ENCODE measurements at regions not wholly inside any gene's neighbourhood (a gene's known extent, or its start where the extent isn't known, plus 50 kb on each side); places are given as distances from the start of the nearest gene placed in this dataset.

DNA sequence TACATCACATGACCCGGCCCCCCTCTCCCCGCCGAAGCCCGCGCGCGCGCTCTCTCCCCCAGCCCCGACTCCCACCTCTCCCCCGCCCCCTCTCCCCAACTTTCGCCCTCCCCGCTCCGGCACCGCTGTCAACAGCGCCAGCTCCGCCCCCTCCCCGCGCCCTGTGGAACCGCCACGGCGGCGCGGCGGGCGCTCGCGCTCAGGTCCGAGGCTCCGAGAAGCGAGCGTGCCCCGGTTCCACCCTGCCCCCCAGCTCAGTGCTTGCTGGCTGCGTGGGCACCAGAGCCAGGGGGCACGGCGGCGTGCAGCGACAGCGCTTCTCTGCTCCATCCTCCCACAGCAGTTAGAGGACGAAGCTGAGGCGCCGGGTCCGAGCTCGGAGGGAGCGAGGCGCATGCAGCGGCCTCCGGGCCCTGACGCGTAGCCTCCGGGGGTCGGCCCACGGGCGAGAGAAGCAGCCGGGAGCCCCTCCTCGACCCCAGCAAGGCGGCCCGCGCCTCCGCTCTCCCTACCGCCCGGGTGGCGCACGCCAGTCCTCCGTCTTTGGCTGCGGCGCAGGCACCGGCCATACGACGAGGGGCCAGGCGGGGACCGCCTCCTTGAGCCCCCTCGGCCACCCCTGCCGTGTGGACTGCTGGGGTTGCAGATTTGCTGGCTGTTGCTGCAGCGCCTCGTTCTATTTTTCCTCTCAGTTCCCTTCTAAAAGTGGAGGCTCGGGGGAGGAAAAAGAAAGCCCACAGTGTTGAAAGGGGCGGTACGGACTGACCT, 109.5 kb downstream of the KCNRG start:
- intact Hi-C loops (cut with micrococcal nuclease), result loop anchor here (1.0 to 10.0 kb wide), 7 partner anchors 42 to 1700 kb away; partner anchors contain the start of genes KPNA3, SPRYD7 and TRIM13
- H3K36me3 Mint-ChIP-seq, result peaks cover 2% of the 10 kb centered on the region
- no peaks in the 10 kb centered on the region for H3K9me3 Mint-ChIP-seq
- H3K4me1 Mint-ChIP-seq (ENCODE audit: low read depth), result peaks cover 63% of the 10 kb centered on the region
- peak overlapping the region; percentile 87 for H3K27ac Mint-ChIP-seq
- ChIA-PET CTCF (interaction anchor here (0.7 to 4.0 kb wide), 6 partner anchors 23 to 128 kb away, joined by 3 to 36 read pairs (median 6); partner anchors contain the start of gene TRIM13), POLR2A (interaction anchor here (0.9 to 11.0 kb wide), 11 partner anchors 9 to 242 kb away, joined by 3 to 132 read pairs (median 8); partner anchors contain the start of gene TRIM13)
- DNase-seq, result peak; percentile 95
- H3K27me3 Mint-ChIP-seq, result peaks cover 16% of the 10 kb centered on the region
- peak overlapping the region; percentile 81 for H3K4me3 Mint-ChIP-seq

DNA sequence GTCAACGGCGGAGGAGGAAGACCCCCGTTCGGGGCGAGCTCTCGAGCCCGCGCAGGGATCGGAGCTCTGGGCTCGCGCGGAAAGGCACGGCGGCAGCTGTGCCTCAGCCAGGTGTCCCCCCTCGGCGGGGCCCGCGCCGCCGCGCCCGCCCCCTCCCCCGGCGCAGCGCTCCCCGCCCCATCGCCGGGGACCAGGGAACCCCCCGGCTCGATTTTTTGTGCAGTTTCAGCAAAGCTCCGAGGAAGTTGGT, 110.0 kb downstream of the KCNRG start:
- POLR2A ChIA-PET, result interaction anchor here (0.9 to 11.0 kb wide), 10 partner anchors 10 to 241 kb away, joined by 3 to 132 read pairs (median 10); partner anchors contain the start of gene TRIM13
- no peak for DNase-seq
- intact Hi-C loops (cut with micrococcal nuclease), result loop anchor here (1.0 to 10.0 kb wide), 4 partner anchors 332 to 1700 kb away; partner anchors contain the start of gene KPNA3
- CTCF ChIA-PET, result interaction anchor here (1.1 to 4.0 kb wide), 4 partner anchors 41 to 128 kb away, joined by 3 to 36 read pairs (median 14); partner anchors contain the start of gene TRIM13
- H3K27me3 Mint-ChIP-seq, result peaks cover 21% of the 10 kb centered on the region
- peak overlapping the region; percentile 87 for H3K27ac Mint-ChIP-seq
- peak overlapping the region; percentile 81 for H3K4me3 Mint-ChIP-seq
- peaks cover 67% of the 10 kb centered on the region for H3K4me1 Mint-ChIP-seq (ENCODE audit: low read depth)
- H3K36me3 Mint-ChIP-seq, result peaks cover 2% of the 10 kb centered on the region
- no peaks in the 10 kb centered on the region for H3K9me3 Mint-ChIP-seq

DNA sequence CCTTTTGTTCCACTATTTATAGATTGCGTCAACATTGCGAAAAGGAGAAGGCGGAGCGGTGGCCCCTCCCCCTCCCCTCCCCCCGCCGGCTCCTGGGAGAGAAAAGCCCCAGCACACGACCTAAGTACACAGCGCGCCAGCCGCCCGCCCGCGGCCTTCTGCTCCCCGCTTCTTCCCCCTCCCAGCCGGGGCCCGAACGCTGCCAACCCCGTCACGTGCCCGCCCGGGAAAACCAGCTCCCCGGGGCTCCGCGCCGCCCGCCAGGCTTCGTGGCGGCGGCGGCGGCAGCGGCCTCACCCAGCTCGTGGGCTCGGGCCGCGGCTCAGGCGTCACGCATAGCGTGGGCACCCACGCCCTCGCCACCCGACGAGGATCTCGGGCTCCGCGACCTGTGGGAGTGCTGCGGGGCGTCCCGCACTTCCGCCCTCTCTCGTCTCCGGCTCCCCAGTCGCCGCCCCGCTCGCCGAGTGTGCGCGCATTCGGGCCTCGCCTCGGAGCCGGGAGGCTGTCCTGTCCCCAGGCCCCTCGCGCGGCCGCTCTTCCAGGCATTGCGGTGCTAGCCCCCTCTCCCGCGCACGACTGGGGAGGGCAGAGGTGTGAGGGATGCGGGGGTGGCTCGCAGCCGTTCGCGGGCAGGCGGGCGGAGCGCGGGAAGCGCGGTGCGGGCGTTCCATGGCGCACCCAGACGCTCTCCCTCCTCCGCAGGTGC, 110.5 kb downstream of the KCNRG start:
- Mint-ChIP-seq H3K27ac (peak overlapping the region; percentile 87), H3K4me1 (ENCODE audit: low read depth) (peaks cover 68% of the 10 kb centered on the region), H3K4me3 (peak overlapping the region; percentile 81)

DNA sequence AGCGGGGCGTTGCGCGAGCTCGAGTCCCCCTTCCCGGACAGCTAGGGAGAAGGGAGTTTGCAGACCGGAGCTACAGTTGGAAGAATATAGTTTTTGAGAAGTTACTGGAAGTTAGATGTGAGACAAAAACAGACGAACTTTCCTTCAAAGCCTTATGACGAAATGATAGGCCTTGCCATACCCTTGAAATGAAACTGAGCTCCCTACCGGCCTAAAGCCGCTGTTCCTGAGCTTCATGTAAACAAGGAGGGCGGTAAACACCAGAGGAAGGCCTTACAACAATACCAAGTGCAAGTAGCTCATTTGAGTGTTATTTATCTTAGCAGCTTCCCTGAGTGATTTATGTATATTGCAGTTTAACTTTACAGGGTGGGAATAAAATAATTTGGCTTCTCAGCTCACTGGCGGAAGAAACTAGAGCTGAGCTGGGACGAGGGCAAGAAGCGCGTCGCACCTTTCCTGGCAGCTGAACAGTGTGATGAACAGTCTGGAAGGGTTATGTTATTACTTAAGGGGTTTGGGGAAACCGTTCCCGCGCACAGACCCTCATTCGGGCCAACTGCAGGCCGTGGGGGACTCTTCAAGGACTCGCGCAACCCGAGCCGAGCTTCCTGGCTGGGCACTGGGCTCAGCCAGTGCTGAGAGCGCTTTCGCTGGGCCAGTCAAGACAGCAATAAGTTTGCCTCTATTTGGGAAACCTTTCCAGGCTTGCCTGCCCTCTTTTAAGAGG, 111.2 kb downstream of the KCNRG start:
- Mint-ChIP-seq H3K36me3 (peaks cover 2% of the 10 kb centered on the region), H3K27me3 (peaks cover 29% of the 10 kb centered on the region), H3K4me1 (ENCODE audit: low read depth) (peaks cover 70% of the 10 kb centered on the region), H3K27ac (peak overlapping the region; percentile 85), H3K4me3 (peak overlapping the region; percentile 74), H3K9me3 (no peaks in the 10 kb centered on the region)
- intact Hi-C loops (cut with micrococcal nuclease), result loop anchor here (10.0 kb wide), 1 partner anchor 1698 kb away; no protein-coding TSS in a partner anchor
- no peak for DNase-seq
- ChIA-PET POLR2A (interaction anchor here (0.6 to 11.0 kb wide), 8 partner anchors 11 to 240 kb away, joined by 3 to 132 read pairs (median 12); partner anchors contain the start of gene TRIM13), CTCF (interaction anchor here (0.6 to 4.0 kb wide), 7 partner anchors 39 to 183 kb away, joined by 3 to 36 read pairs (median 5); partner anchors contain the start of gene TRIM13)

More for the DNA sequence above, 110.5 kb downstream of the KCNRG start:
- peaks cover 22% of the 10 kb centered on the region for H3K27me3 Mint-ChIP-seq
- ChIA-PET POLR2A (interaction anchor here (0.9 to 11.0 kb wide), 11 partner anchors 10 to 241 kb away, joined by 3 to 132 read pairs (median 8); partner anchors contain the start of gene TRIM13), CTCF (interaction anchor here (0.7 to 4.0 kb wide), 7 partner anchors 38 to 129 kb away, joined by 4 to 36 read pairs (median 6); partner anchors contain the start of gene TRIM13)
- no peaks in the 10 kb centered on the region for H3K9me3 Mint-ChIP-seq
- intact Hi-C loops (cut with micrococcal nuclease), result loop anchor here (1.0 to 10.0 kb wide), 4 partner anchors 333 to 1699 kb away; partner anchors contain the start of gene KPNA3
- H3K36me3 Mint-ChIP-seq, result peaks cover 2% of the 10 kb centered on the region
- DNase-seq, result peak; percentile 90

DNA sequence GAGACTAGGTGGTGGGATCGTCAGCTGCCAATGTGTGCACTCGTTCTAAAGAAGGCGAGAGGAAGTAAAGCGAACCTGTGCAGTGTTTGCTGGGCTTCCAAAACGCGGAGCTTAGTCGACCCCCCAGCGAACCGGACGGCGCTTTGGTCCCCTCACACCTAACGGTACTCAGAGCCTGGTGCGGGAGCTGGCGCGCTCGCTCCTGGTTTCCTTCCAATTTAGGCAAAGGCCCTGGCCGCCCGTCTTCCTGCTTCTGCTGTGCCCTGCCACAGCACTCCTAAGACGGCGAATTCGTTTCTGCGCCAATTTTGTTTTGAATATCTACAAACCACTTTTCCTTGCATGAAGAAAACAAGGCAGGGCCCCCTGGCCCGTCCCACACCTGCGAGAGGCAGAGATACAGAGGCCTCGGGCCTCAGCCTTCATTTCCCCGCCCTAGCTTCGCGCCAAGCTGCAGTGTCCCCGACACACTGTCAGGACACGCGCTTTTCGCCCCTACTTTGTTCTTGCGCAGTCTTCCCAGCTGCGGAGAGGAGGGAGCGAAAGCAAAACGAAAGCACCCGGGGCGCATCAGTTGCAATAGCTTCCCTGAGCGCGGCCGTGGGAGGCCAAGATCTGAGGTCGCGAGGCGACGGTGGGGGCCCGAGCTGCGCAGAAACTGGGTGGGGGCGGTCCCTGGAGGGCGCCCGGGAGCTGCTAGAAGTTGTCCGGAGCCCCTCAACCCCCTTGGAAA, 111.9 kb downstream of the KCNRG start:
- Mint-ChIP-seq H3K36me3 (peaks cover 2% of the 10 kb centered on the region), H3K4me1 (ENCODE audit: low read depth) (peaks cover 71% of the 10 kb centered on the region), H3K27me3 (peaks cover 37% of the 10 kb centered on the region), H3K27ac (peak overlapping the region; percentile 85), H3K9me3 (no peaks in the 10 kb centered on the region), H3K4me3 (peak overlapping the region; percentile 74)
- peak; percentile 68 for DNase-seq
- CTCF ChIA-PET, result interaction anchor here (0.6 to 4.0 kb wide), 10 partner anchors 10 to 182 kb away, joined by 3 to 36 read pairs (median 5); partner anchors contain the start of gene TRIM13
- POLR2A ChIA-PET, result interaction anchor here (0.6 to 11.0 kb wide), 7 partner anchors 32 to 364 kb away, joined by 3 to 132 read pairs (median 5); partner anchors contain the start of gene TRIM13
- intact Hi-C loops (cut with micrococcal nuclease), result loop anchor here (10.0 kb wide), 1 partner anchor 1698 kb away; no protein-coding TSS in a partner anchor

DNA sequence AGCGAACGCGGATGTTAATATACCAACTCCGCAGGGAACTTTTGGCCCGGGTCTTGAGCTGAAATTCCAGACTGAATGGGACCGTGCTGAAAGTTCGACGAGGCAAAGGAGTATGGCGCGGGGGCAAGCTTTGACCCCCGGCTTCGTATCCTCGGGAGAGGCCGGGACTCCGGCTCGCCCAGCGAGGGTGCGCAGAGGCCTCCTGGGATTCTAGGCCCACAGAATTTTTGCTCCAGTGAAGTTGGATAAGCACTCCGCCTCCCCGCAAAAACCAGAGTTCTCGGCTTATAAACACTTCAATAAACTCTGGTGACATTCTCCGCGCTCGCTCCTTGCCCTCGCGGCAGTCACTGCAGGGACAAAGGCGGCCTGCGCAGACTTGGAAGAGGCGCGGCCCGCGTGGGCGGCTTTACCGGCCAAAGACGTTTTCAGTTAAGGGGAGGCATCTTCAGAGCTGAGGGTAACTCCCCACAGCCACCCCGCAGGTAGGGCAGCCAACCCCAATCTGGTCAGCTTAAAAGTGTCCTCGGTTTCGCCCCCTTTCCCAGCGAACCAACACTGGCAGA, 112.6 kb downstream of the KCNRG start:
- ChIA-PET POLR2A (interaction anchor here (0.6 to 11.0 kb wide), 4 partner anchors 46 to 1675 kb away, joined by 3 to 132 read pairs (median 4); no protein-coding TSS in a partner anchor), CTCF (interaction anchor here (0.6 to 2.6 kb wide), 4 partner anchors 11 to 131 kb away, joined by 3 to 15 read pairs (median 4); partner anchors contain the start of gene TRIM13)
- Mint-ChIP-seq H3K9me3 (no peaks in the 10 kb centered on the region), H3K27ac (peak overlapping the region; percentile 80), H3K27me3 (peaks cover 43% of the 10 kb centered on the region), H3K4me3 (peak overlapping the region; percentile 74), H3K4me1 (ENCODE audit: low read depth) (peaks cover 71% of the 10 kb centered on the region), H3K36me3 (peaks cover 2% of the 10 kb centered on the region)
- peak; percentile 18 for DNase-seq
- intact Hi-C loops (cut with micrococcal nuclease), result loop anchor here (1.0 to 10.0 kb wide), 4 partner anchors 39 to 1697 kb away; no protein-coding TSS in a partner anchor

DNA sequence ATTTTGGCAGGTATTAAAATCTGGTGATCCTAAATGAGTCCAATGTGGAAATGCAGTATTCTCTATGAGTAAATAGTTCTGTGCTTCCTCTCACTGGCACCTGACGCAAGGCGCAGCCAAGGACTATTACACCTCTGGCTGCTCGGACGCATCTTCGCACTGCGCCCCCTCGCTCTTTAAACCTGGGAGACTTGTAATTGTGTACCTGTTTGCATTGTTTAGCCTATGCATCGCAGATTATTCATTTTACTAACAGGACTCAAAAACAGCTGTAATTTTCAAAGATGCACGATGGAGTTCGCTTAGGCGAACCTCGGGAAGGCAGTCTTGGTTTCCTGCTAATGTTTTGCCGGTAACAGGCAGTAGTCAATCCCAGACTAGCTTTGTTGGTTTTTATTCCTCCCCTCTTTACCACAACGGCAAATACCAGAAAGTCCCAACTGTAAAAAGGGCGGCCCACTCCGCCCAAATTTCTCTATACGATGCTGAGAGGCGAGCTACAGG, 113.2 kb downstream of the KCNRG start:
- POLR2A ChIA-PET, result interaction anchor here (0.9 to 11.0 kb wide), 6 partner anchors 47 to 1675 kb away, joined by 3 to 132 read pairs (median 5); partner anchors contain the start of gene KPNA3
- Mint-ChIP-seq H3K27me3 (peaks cover 46% of the 10 kb centered on the region), H3K4me3 (peak overlapping the region; percentile 66), H3K27ac (peak overlapping the region; percentile 80), H3K9me3 (no peaks in the 10 kb centered on the region), H3K4me1 (ENCODE audit: low read depth) (peaks cover 66% of the 10 kb centered on the region), H3K36me3 (peaks cover 2% of the 10 kb centered on the region)
- CTCF ChIA-PET, result interaction anchor here (0.6 to 2.6 kb wide), 6 partner anchors 16 to 131 kb away, joined by 3 to 15 read pairs (median 4); partner anchors contain the start of gene TRIM13
- DNase-seq, result peak; percentile 66
- intact Hi-C loops (cut with micrococcal nuclease), result loop anchor here (1.0 to 10.0 kb wide), 4 partner anchors 38 to 1696 kb away; no protein-coding TSS in a partner anchor

DNA sequence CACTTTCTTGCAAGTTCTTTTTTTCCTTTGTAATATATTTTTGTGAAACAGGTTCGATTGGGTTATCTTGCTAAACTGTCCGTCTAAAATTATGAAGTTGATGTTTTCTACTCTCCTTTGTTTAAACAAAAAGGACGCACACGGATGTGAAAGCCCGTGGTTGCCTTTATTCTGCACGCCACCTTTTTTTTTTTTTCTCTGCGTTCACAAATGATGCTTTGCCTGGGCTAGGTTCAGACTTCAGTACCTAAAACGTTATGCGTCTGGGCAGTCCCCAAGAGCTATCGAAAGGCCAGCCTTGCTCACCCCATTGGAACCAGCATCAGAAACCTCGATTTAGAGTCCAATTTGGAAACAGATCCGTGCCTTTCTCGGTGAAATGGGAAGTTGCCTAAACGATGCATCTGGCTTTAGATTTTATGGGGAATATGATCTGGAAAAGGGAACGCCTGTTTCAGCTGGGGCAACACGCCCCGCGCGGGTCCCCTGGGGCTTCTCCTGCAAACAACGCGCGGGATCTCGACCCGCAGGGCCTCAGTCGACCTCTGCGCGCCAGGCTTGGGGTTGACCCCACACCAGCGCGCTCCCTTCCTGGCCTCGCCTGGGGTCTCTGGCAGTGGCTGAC, 113.9 kb downstream of the KCNRG start:
- DNase-seq, result peak; percentile 36
- H3K36me3 Mint-ChIP-seq, result peaks cover 2% of the 10 kb centered on the region
- ChIA-PET POLR2A (interaction anchor here (0.9 to 11.0 kb wide), 5 partner anchors 48 to 1674 kb away, joined by 3 to 132 read pairs (median 5); partner anchors contain the start of gene KPNA3), CTCF (interaction anchor here (0.6 to 2.6 kb wide), 6 partner anchors 17 to 132 kb away, joined by 3 to 15 read pairs (median 4); partner anchors contain the start of gene TRIM13)
- H3K4me1 Mint-ChIP-seq (ENCODE audit: low read depth), result peaks cover 63% of the 10 kb centered on the region
- peaks cover 54% of the 10 kb centered on the region for H3K27me3 Mint-ChIP-seq
- H3K27ac Mint-ChIP-seq, result peak overlapping the region; percentile 80
- H3K9me3 Mint-ChIP-seq, result no peaks in the 10 kb centered on the region
- H3K4me3 Mint-ChIP-seq, result peak overlapping the region; percentile 66
- intact Hi-C loops (cut with micrococcal nuclease), result loop anchor here (2.0 to 10.0 kb wide), 2 partner anchors 38 to 1696 kb away; no protein-coding TSS in a partner anchor

DNA sequence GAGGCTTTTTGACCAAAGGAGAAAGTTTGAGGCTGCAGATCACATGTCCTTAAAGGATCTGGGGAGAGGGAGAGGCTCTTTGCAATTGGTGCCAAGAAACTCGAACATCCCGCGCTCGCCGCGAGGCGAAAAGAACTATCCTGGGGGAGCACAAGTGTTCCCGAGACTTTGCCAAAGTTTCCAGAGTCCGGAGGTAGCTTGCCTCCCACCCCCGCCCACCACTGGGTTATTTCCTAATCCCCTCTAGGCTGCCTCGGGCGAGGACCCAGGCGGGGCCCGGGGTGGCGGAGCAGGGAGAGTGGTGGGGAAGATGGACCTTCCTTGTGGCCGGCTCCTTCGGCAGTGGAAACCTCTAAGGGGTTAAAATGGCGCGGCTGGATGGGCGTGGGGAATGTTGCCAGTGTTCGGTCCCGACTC, 114.5 kb downstream of the KCNRG start:
- peak overlapping the region; percentile 66 for H3K4me3 Mint-ChIP-seq
- H3K9me3 Mint-ChIP-seq, result no peaks in the 10 kb centered on the region
- intact Hi-C loops (cut with micrococcal nuclease), result loop anchor here (2.0 to 10.0 kb wide), 3 partner anchors 37 to 1695 kb away; no protein-coding TSS in a partner anchor
- peak; percentile 13 for DNase-seq
- H3K27ac Mint-ChIP-seq, result peak overlapping the region; percentile 80
- peaks cover 59% of the 10 kb centered on the region for H3K27me3 Mint-ChIP-seq
- H3K4me1 Mint-ChIP-seq (ENCODE audit: low read depth), result peaks cover 63% of the 10 kb centered on the region
- H3K36me3 Mint-ChIP-seq, result peaks cover 2% of the 10 kb centered on the region
- CTCF ChIA-PET, result interaction anchor here (1.5 to 2.6 kb wide), 3 partner anchors 44 to 133 kb away, joined by 6 to 15 read pairs (median 10); partner anchors contain the start of gene TRIM13
- POLR2A ChIA-PET, result interaction anchor here (1.2 to 11.0 kb wide), 3 partner anchors 48 to 237 kb away, joined by 5 to 132 read pairs (median 6); no protein-coding TSS in a partner anchor

Measured in activated CD4-positive, alpha-beta memory T cell treated with anti-CD3 and anti-CD28 coated beads for 36 hours (primary cell).